ENCODE measurements at regions not wholly inside any gene's neighbourhood (a gene's known extent, or its start where the extent isn't known, plus 50 kb on each side); places are given as distances from the start of the nearest gene placed in this dataset.
A peak's percentile ranks its signal among the peaks of the same experiment; 100 is the strongest.

GRCh38 chr13:65722506-65722905, 1507.6 kb downstream of the PCDH9 start:
- H2BK12ac ChIP-seq (ENCODE audit: low read length), result no peak overlapping the region
- H3K14ac ChIP-seq (ENCODE audit: low read length), result no peak overlapping the region
- WGBS (ENCODE audit: extremely low coverage, insufficient coverage, insufficient read length), result no CpG with 5 or more reads among the region's 6 CpGs
- H3K9me3 ChIP-seq (ENCODE audit: insufficient read depth, low read depth, low read length), result no peaks in the 10 kb centered on the region
- no peak overlapping the region for H3K18ac ChIP-seq (ENCODE audit: low read length)
- no peak for DNase-seq
- no peak overlapping the region for H2AK5ac ChIP-seq (ENCODE audit: low read length)
- H3K36me3 ChIP-seq (ENCODE audit: control insufficient read depth in 1 of 2, insufficient read depth in 2 of 2, low read length in 2 of 2), result no peaks in the 10 kb centered on the region
- no peak overlapping the region for H4K12ac ChIP-seq (ENCODE audit: low read depth, low read length)
- no peaks in the 10 kb centered on the region for H3K27me3 ChIP-seq (ENCODE audit: insufficient read depth, low read length)
- H3K4me2 ChIP-seq (ENCODE audit: low read length), result no peak overlapping the region
- no peak overlapping the region for H2BK120ac ChIP-seq (ENCODE audit: insufficient read depth, low read length, poor library complexity)
- no peak overlapping the region for H4K8ac ChIP-seq (ENCODE audit: low read depth, low read length)
- no peak overlapping the region for H3K9ac ChIP-seq (ENCODE audit: low read length)
- H3K27ac ChIP-seq (ENCODE audit: low read depth, low read length), result no peak overlapping the region
- H3K79me1 ChIP-seq (ENCODE audit: low read length), result no peaks in the 10 kb centered on the region
- no peak overlapping the region for H3K4me3 ChIP-seq (ENCODE audit: low read depth, low read length)
- no peak overlapping the region for H2AFZ ChIP-seq (ENCODE audit: insufficient read depth, low read length, poor library complexity)
- H2BK5ac ChIP-seq (ENCODE audit: low read depth, low read length, poor library complexity), result no peak overlapping the region
- no peak overlapping the region for H4K91ac ChIP-seq (ENCODE audit: low read depth, low read length)
- H3K79me2 ChIP-seq (ENCODE audit: control insufficient read depth, insufficient read depth, low read length, poor library complexity), result no peaks in the 10 kb centered on the region
- H3K23ac ChIP-seq (ENCODE audit: low read length), result no peak overlapping the region
- no peaks in the 10 kb centered on the region for H3K4me1 ChIP-seq (ENCODE audit: control insufficient read depth in 1 of 2, insufficient read depth in 2 of 2, low read length in 2 of 2)
- H3K4ac ChIP-seq (ENCODE audit: low read depth, low read length), result no peak overlapping the region

- no peak overlapping the region for H4K91ac ChIP-seq (ENCODE audit: low read depth, low read length)
- H3K36me3 ChIP-seq (ENCODE audit: control insufficient read depth in 1 of 2, insufficient read depth in 2 of 2, low read length in 2 of 2), result no peaks in the 10 kb centered on the region
- H3K4me1 ChIP-seq (ENCODE audit: control insufficient read depth in 1 of 2, insufficient read depth in 2 of 2, low read length in 2 of 2), result no peaks in the 10 kb centered on the region
- no peak overlapping the region for H3K27ac ChIP-seq (ENCODE audit: low read depth, low read length)
- no peak for DNase-seq
- no peak overlapping the region for H2BK120ac ChIP-seq (ENCODE audit: insufficient read depth, low read length, poor library complexity)
- H4K8ac ChIP-seq (ENCODE audit: low read depth, low read length), result no peak overlapping the region
- no peak overlapping the region for H3K4me3 ChIP-seq (ENCODE audit: low read depth, low read length)
- H2BK12ac ChIP-seq (ENCODE audit: low read length), result no peak overlapping the region
- H3K18ac ChIP-seq (ENCODE audit: low read length), result no peak overlapping the region
- H3K79me2 ChIP-seq (ENCODE audit: control insufficient read depth, insufficient read depth, low read length, poor library complexity), result no peaks in the 10 kb centered on the region
- H2AFZ ChIP-seq (ENCODE audit: insufficient read depth, low read length, poor library complexity), result no peak overlapping the region
- H3K9me3 ChIP-seq (ENCODE audit: insufficient read depth, low read depth, low read length), result no peaks in the 10 kb centered on the region
- no peak overlapping the region for H3K14ac ChIP-seq (ENCODE audit: low read length)
- H3K4ac ChIP-seq (ENCODE audit: low read depth, low read length), result no peak overlapping the region
- no peak overlapping the region for H4K12ac ChIP-seq (ENCODE audit: low read depth, low read length)
- H3K9ac ChIP-seq (ENCODE audit: low read length), result no peak overlapping the region
- WGBS (ENCODE audit: extremely low coverage, insufficient coverage, insufficient read length), result no CpG with 5 or more reads among the region's 2 CpGs
- no peak overlapping the region for H3K4me2 ChIP-seq (ENCODE audit: low read length)
- no peak overlapping the region for H2BK5ac ChIP-seq (ENCODE audit: low read depth, low read length, poor library complexity)
- no peak overlapping the region for H2AK5ac ChIP-seq (ENCODE audit: low read length)
- no peaks in the 10 kb centered on the region for H3K79me1 ChIP-seq (ENCODE audit: low read length)
- H3K23ac ChIP-seq (ENCODE audit: low read length), result no peak overlapping the region
- H3K27me3 ChIP-seq (ENCODE audit: insufficient read depth, low read length), result no peaks in the 10 kb centered on the region
Observed at GRCh38 chr13:65719831-65720230, 1510.3 kb downstream of the PCDH9 start.

GRCh38 chr13:65710514-65710913, 1519.6 kb downstream of the PCDH9 start:
- Histone ChIP-seq H3K27me3 (ENCODE audit: insufficient read depth, low read length) (no peaks in the 10 kb centered on the region), H2AFZ (ENCODE audit: insufficient read depth, low read length, poor library complexity) (no peak overlapping the region), H3K79me1 (ENCODE audit: low read length) (no peaks in the 10 kb centered on the region), H3K4me3 (ENCODE audit: low read depth, low read length) (no peak overlapping the region), H4K8ac (ENCODE audit: low read depth, low read length) (no peak overlapping the region), H3K4me2 (ENCODE audit: low read length) (no peak overlapping the region), H4K91ac (ENCODE audit: low read depth, low read length) (no peak overlapping the region), H3K79me2 (ENCODE audit: control insufficient read depth, insufficient read depth, low read length, poor library complexity) (no peaks in the 10 kb centered on the region), H3K9ac (ENCODE audit: low read length) (no peak overlapping the region), H3K4ac (ENCODE audit: low read depth, low read length) (no peak overlapping the region), H3K4me1 (ENCODE audit: control insufficient read depth in 1 of 2, insufficient read depth in 2 of 2, low read length in 2 of 2) (no peaks in the 10 kb centered on the region), H3K36me3 (ENCODE audit: control insufficient read depth in 1 of 2, insufficient read depth in 2 of 2, low read length in 2 of 2) (no peaks in the 10 kb centered on the region), H2BK120ac (ENCODE audit: insufficient read depth, low read length, poor library complexity) (no peak overlapping the region), H3K14ac (ENCODE audit: low read length) (no peak overlapping the region), H3K18ac (ENCODE audit: low read length) (no peak overlapping the region), H2AK5ac (ENCODE audit: low read length) (no peak overlapping the region), H3K9me3 (ENCODE audit: insufficient read depth, low read depth, low read length) (no peaks in the 10 kb centered on the region), H3K23ac (ENCODE audit: low read length) (peak overlapping the region; percentile 49), H4K12ac (ENCODE audit: low read depth, low read length) (no peak overlapping the region), H2BK12ac (ENCODE audit: low read length) (no peak overlapping the region), H2BK5ac (ENCODE audit: low read depth, low read length, poor library complexity) (no peak overlapping the region), H3K27ac (ENCODE audit: low read depth, low read length) (no peak overlapping the region)
- WGBS (ENCODE audit: extremely low coverage, insufficient coverage, insufficient read length), result no CpG with 5 or more reads among the region's 4 CpGs
- DNase-seq, result no peak

- H2AFZ ChIP-seq (ENCODE audit: insufficient read depth, low read length, poor library complexity), result no peak overlapping the region
- no peak overlapping the region for H3K18ac ChIP-seq (ENCODE audit: low read length)
- no peaks in the 10 kb centered on the region for H3K4me1 ChIP-seq (ENCODE audit: control insufficient read depth in 1 of 2, insufficient read depth in 2 of 2, low read length in 2 of 2)
- H3K14ac ChIP-seq (ENCODE audit: low read length), result no peak overlapping the region
- H2AK5ac ChIP-seq (ENCODE audit: low read length), result no peak overlapping the region
- no peak overlapping the region for H2BK12ac ChIP-seq (ENCODE audit: low read length)
- H3K27ac ChIP-seq (ENCODE audit: low read depth, low read length), result no peak overlapping the region
- no peak overlapping the region for H4K91ac ChIP-seq (ENCODE audit: low read depth, low read length)
- no peak overlapping the region for H2BK120ac ChIP-seq (ENCODE audit: insufficient read depth, low read length, poor library complexity)
- H3K79me1 ChIP-seq (ENCODE audit: low read length), result no peaks in the 10 kb centered on the region
- H3K4ac ChIP-seq (ENCODE audit: low read depth, low read length), result no peak overlapping the region
- no peak overlapping the region for H3K4me3 ChIP-seq (ENCODE audit: low read depth, low read length)
- H2BK5ac ChIP-seq (ENCODE audit: low read depth, low read length, poor library complexity), result no peak overlapping the region
- H3K4me2 ChIP-seq (ENCODE audit: low read length), result no peak overlapping the region
- no peaks in the 10 kb centered on the region for H3K9me3 ChIP-seq (ENCODE audit: insufficient read depth, low read depth, low read length)
- DNase-seq, result no peak
- no peaks in the 10 kb centered on the region for H3K79me2 ChIP-seq (ENCODE audit: control insufficient read depth, insufficient read depth, low read length, poor library complexity)
- H4K12ac ChIP-seq (ENCODE audit: low read depth, low read length), result no peak overlapping the region
- H4K8ac ChIP-seq (ENCODE audit: low read depth, low read length), result no peak overlapping the region
- no peak overlapping the region for H3K9ac ChIP-seq (ENCODE audit: low read length)
- H3K23ac ChIP-seq (ENCODE audit: low read length), result no peak overlapping the region
- H3K36me3 ChIP-seq (ENCODE audit: control insufficient read depth in 1 of 2, insufficient read depth in 2 of 2, low read length in 2 of 2), result no peaks in the 10 kb centered on the region
- no peaks in the 10 kb centered on the region for H3K27me3 ChIP-seq (ENCODE audit: insufficient read depth, low read length)
Observed at GRCh38 chr13:65697843-65698242, 1532.3 kb downstream of the PCDH9 start.
